ENCODE measurements at regions not wholly inside any gene's neighbourhood (a gene's known extent, or its start where the extent isn't known, plus 50 kb on each side); places are given as distances from the start of the nearest gene placed in this dataset.

DNA sequence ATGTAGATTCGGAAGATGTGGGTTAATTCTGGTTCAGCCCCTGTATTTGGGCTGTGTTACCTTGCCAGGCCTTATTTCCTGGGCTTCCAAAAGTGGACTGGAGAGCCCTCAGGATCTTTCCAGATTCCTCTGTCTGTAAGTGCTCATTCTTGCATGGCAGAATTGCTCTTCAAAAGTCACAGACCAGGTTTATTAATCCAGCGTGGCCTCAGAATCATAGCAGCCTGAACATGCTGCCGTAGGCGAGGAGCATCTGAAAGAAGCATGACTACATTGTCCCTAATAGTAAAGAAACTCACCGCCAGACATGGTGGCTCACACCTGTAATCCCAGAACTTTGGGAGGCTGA is 307.8 kb downstream of the GADD45G start:
- TF ChIP-seq, protein P1, sequence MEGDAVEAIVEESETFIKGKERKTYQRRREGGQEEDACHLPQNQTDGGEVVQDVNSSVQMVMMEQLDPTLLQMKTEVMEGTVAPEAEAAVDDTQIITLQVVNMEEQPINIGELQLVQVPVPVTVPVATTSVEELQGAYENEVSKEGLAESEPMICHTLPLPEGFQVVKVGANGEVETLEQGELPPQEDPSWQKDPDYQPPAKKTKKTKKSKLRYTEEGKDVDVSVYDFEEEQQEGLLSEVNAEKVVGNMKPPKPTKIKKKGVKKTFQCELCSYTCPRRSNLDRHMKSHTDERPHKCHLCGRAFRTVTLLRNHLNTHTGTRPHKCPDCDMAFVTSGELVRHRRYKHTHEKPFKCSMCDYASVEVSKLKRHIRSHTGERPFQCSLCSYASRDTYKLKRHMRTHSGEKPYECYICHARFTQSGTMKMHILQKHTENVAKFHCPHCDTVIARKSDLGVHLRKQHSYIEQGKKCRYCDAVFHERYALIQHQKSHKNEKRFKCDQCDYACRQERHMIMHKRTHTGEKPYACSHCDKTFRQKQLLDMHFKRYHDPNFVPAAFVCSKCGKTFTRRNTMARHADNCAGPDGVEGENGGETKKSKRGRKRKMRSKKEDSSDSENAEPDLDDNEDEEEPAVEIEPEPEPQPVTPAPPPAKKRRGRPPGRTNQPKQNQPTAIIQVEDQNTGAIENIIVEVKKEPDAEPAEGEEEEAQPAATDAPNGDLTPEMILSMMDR (IDR thresholded peaks at IDR 0.05; ENCODE audit: low read depth, low read length), result no peak
- TF ChIP-seq POLR2A (IDR thresholded peaks at IDR 0.05; ENCODE audit: extremely low read depth, insufficient read length), result no peak
- TF ChIP-seq MYC (IDR thresholded peaks at IDR 0.05; ENCODE audit: low read depth, low read length), result no peak
